ENCODE measurements at regions not wholly inside any gene's neighbourhood (a gene's known extent, or its start where the extent isn't known, plus 50 kb on each side); places are given as distances from the start of the nearest gene placed in this dataset.

DNA sequence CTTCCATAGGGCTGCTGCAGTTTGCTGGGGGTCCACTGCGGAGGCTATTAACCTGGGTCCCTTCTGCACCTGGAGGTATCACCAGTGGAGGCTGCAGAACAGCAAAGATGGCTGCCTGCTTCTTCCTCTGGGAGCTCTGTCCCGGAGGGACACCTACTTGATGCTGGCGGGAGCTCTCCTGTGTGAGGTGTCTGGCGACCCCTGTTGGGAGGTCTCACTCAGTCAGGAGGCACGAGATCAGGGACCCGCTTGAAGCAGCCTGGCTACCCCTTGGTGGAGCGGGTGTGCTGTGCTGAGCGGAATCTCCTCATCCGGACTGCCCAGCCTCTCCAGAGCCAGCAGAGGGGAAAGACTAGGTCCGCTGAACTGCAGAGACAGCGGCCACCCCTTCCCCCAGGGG is 56.0 kb upstream of the CTXND1 start:
- TF ChIP-seq NFE2L2 (IDR thresholded peaks at IDR 0.05; ENCODE audit: low read depth, low read length) (no peak), CTCF (conservative IDR thresholded peaks at IDR 0.05; ENCODE audit: low read depth, low read length) (no peak), SMC3 (IDR thresholded peaks at IDR 0.05; ENCODE audit: low read depth, low read length) (no peak), RFX5 (IDR thresholded peaks at IDR 0.05; ENCODE audit: low read depth, low read length) (no peak), POLR2A (IDR thresholded peaks at IDR 0.05; ENCODE audit: low read depth, low read length) (no peak), USF2 (IDR thresholded peaks at IDR 0.05; ENCODE audit: low read depth, low read length) (no peak), BHLHE40 (IDR thresholded peaks at IDR 0.05; ENCODE audit: low read depth, low read length) (no peak), CEBPB (IDR thresholded peaks at IDR 0.05; ENCODE audit: low read depth, low read length) (no peak), RAD21 (IDR thresholded peaks at IDR 0.05; ENCODE audit: low read length) (no peak), MAFK (IDR thresholded peaks at IDR 0.05; ENCODE audit: low read depth, low read length) (no peak), RCOR1 (IDR thresholded peaks at IDR 0.05; ENCODE audit: insufficient replicate concordance, low read length) (no peak), MXI1 (IDR thresholded peaks at IDR 0.05; ENCODE audit: borderline replicate concordance, low read depth, low read length) (no peak), MAZ (IDR thresholded peaks at IDR 0.05; ENCODE audit: borderline replicate concordance, low read depth, low read length) (no peak), FOS (IDR thresholded peaks at IDR 0.05; ENCODE audit: low read depth, low read length) (no peak), CHD1 (IDR thresholded peaks at IDR 0.05; ENCODE audit: low read depth, low read length) (no peak)
- TF ChIP-seq, protein P1, sequence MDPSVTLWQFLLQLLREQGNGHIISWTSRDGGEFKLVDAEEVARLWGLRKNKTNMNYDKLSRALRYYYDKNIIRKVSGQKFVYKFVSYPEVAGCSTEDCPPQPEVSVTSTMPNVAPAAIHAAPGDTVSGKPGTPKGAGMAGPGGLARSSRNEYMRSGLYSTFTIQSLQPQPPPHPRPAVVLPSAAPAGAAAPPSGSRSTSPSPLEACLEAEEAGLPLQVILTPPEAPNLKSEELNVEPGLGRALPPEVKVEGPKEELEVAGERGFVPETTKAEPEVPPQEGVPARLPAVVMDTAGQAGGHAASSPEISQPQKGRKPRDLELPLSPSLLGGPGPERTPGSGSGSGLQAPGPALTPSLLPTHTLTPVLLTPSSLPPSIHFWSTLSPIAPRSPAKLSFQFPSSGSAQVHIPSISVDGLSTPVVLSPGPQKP (IDR thresholded peaks at IDR 0.05; ENCODE audit: borderline replicate concordance, low read depth, low read length): no peak
- BruUV-seq (replicated peaks): no TSS peak
- in situ Hi-C loops (cut with MboI; ENCODE audit: low sequenced_read_pairs): no loop called here
- intact Hi-C loops (cut with micrococcal nuclease): no loop called here
- 62% methylated on average over 3 of the region's 11 CpGs; no CpG with 5 or more reads in 1 of the 2 experiments for WGBS, 2 experiments (ENCODE audit: extremely low coverage in 2 of 2, insufficient read length in 1 of 2)
- H2BK15ac ChIP-seq (ENCODE audit: low read depth, low read length): no peak overlapping the region
- no peaks in the 10 kb centered on the region for H3K9me1 ChIP-seq (ENCODE audit: insufficient read depth, low read length)
- no peak overlapping the region for H2AFZ ChIP-seq (replicated peaks; ENCODE audit: low read length, poor library complexity)
- H4K91ac ChIP-seq (ENCODE audit: insufficient read depth, low read depth, low read length): no peak overlapping the region
- no peak overlapping the region for H3K27ac ChIP-seq (ENCODE audit: insufficient read depth, low read length)
- no peak overlapping the region for H2BK120ac ChIP-seq (ENCODE audit: low read depth, low read length)
- no peak overlapping the region for H2BK20ac ChIP-seq (ENCODE audit: low read depth, low read length)
- no peak overlapping the region for H3K18ac ChIP-seq (ENCODE audit: low read depth, low read length)
- H3K79me1 ChIP-seq (ENCODE audit: low read depth in 1 of 2, low read length in 2 of 2): no peaks in the 10 kb centered on the region
- H2AK9ac ChIP-seq (replicated peaks; ENCODE audit: low read depth, low read length, poor library complexity): no peak overlapping the region
- no peak overlapping the region for H3K56ac ChIP-seq (ENCODE audit: extremely low read depth, insufficient read depth, low read length)
- dilution Hi-C loops (cut with HindIII; ENCODE audit: low sequenced_read_pairs, unreplicated experiment): no loop called here
- H3K4me2 ChIP-seq (ENCODE audit: low read depth, low read length): no peak overlapping the region
- H4K8ac ChIP-seq (ENCODE audit: low read depth in 2 of 2, low read length in 2 of 2): no peak overlapping the region
- H3K9ac ChIP-seq (ENCODE audit: low read depth, low read length): no peak overlapping the region
- no peaks in the 10 kb centered on the region for H3K36me3 ChIP-seq (ENCODE audit: control insufficient read depth, insufficient read depth, low read length)
- H2BK5ac ChIP-seq (ENCODE audit: low read depth, low read length, poor library complexity, severe bottlenecking): no peak overlapping the region
- no peaks in the 10 kb centered on the region for H3K4me1 ChIP-seq (ENCODE audit: control insufficient read depth, insufficient read depth, low read length)
- DNase-seq: no peak
- H4K5ac ChIP-seq (ENCODE audit: low read depth, low read length): no peak overlapping the region
- ChIA-PET CTCF (no interaction called here), POLR2A (ENCODE audit: unreplicated experiment) (no interaction called here)
- no peaks in the 10 kb centered on the region for H3K9me3 ChIP-seq (ENCODE audit: control insufficient read depth, insufficient read depth, low read length)
- H2AK5ac ChIP-seq (ENCODE audit: low read depth, low read length): no peak overlapping the region
- no peaks in the 10 kb centered on the region for H4K20me1 ChIP-seq (ENCODE audit: insufficient read depth, low read length)
- no peak overlapping the region for H3K14ac ChIP-seq (replicated peaks; ENCODE audit: low read depth, low read length)
- ATAC-seq (ENCODE audit: low read depth): no peak
- H3K27me3 ChIP-seq (ENCODE audit: control insufficient read depth, insufficient read depth, low read length): peaks cover 2% of the 10 kb centered on the region; the same call in 1 of the 2 replicates
- H3K4ac ChIP-seq (ENCODE audit: low read depth, low read length): no peak overlapping the region
- H3K23ac ChIP-seq (ENCODE audit: low read depth, low read length): no peak overlapping the region
- no peak overlapping the region for H3K4me3 ChIP-seq (ENCODE audit: insufficient read depth, low read depth, low read length)
